OCI-LY3 (cell line): ENCODE measurements at regions not wholly inside any gene's neighbourhood (a gene's known extent, or its start where the extent isn't known, plus 50 kb on each side); places are given as distances from the start of the nearest gene placed in this dataset.

ENCODE experiments used
- H2AFZ ChIP-seq: fragments of 200-600, 300-600 bp; shearing (Covaris generic); 2 replicates; pipeline ENCODE4 v1.6.0; 2014; ENCODE audit warnings: antibody characterized with exemption, low read depth, low read length
- H3K27ac ChIP-seq: fragments of 200-600, 300-600 bp; sonication (generic); 2 replicates; pipeline ENCODE4 v1.5.1; 2014; ENCODE audit warnings: mild to moderate bottlenecking, low read length, moderate library complexity, mixed read lengths
- H3K27me3 ChIP-seq: fragments of 200-600, 300-600 bp; sonication (generic); 2 replicates; pipeline ENCODE4 v1.6.1; 2014; ENCODE audit warnings: low read depth, low read length, mixed read lengths
- H3K36me3 ChIP-seq: fragments of 200-600, 300-600 bp; sonication (generic); replicated peaks from 2 replicates; pipeline ENCODE3; 2014; ENCODE audit warnings: low read depth, low read length, mixed read lengths
- H3K4me1 ChIP-seq: fragments of 300-600, 200-600 bp; sonication (generic); 2 replicates; pipeline ENCODE4 v1.6.1; 2014; ENCODE audit warnings: low read length, mixed read lengths
- H3K4me2 ChIP-seq: fragments of 200-600, 300-600 bp; sonication (generic); 2 replicates; pipeline ENCODE4 v1.6.1; 2014; ENCODE audit warnings: low read length, mixed read lengths
- H3K4me3 ChIP-seq: fragments of 300-600, 200-600 bp; sonication (generic); 2 replicates; pipeline ENCODE4 v1.5.1; 2014; ENCODE audit warnings: antibody characterized with exemption, mild to moderate bottlenecking, low read length, moderate library complexity
- H3K79me2 ChIP-seq: fragments of 300-600, 200-600 bp; shearing (Covaris generic); 2 replicates; pipeline ENCODE4 v1.6.1; 2014; ENCODE audit warnings: mild to moderate bottlenecking, low read length, mixed read lengths
- H3K9ac ChIP-seq: fragments of 300-600, 200-600 bp; shearing (Covaris generic); 2 replicates; pipeline ENCODE4 v1.6.0; 2014; ENCODE audit warnings: mild to moderate bottlenecking, low read length, moderate library complexity
- H3K9me3 ChIP-seq: fragments of 200-600, 300-600 bp; shearing (Covaris generic); 2 replicates; pipeline ENCODE4 v1.6.1; 2014; ENCODE audit warnings: low read length, mixed read lengths; ENCODE audit not compliant: insufficient read depth
- H4K20me1 ChIP-seq: fragments of 200-600, 300-600 bp; sonication (generic); 2 replicates; pipeline ENCODE4 v1.6.1; 2016; ENCODE audit warnings: low read length, mixed read lengths; ENCODE audit not compliant: insufficient read depth
- EZH2phosphoT487 ChIP-seq: fragments of 200-600 bp; shearing (Covaris generic); IDR thresholded peaks from 2 replicates; pipeline ENCODE4 v1.6.1; 2018; ENCODE audit warnings: antibody characterized with exemption, mixed run types, low read depth
- TF ChIP-seq, protein P1 (sequence below): fragments of 200-600, 300-600 bp; sonication (generic); IDR thresholded peaks from 2 replicates; pipeline ENCODE4 v1.5.1; 2014; ENCODE audit warnings: antibody characterized with exemption, low read length, low read depth

DNA sequence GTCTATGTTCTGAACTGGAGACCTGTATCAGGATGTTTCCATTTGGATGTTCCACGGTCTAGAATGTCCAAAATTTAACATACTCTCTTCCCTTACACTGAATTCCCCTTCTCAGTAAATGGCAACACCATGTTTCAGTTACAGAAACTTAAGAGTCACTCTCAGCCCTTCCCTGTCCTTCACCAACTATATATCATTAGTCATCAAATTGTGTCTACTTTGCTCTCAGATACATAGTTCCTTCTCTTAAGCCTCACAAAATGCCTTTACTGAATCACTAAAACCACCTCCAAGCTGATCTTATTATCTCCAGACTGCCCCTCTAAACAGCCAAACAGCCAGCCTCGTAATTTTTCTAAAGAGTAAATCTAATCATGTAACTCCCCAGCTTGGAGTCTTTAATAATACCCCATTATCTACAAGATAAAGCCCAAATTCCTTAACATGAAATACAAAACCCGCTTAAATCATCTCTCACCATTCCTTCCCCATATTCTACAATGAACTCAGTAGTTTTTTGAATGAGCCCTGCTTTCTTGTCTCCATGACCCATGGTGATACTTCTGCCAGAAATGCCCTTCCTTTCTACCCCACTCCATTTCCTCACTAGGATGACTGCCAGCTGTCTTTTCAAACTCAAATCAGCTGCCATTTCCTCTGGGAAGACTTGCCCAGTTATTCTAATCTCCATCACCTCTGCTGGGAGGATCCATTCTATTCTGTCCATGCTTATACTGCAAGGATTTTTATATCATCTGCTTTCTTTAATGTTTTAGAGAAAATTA, 102.7 kb upstream of the ARHGAP42 start:
- H3K4me3 ChIP-seq, result no peak overlapping the region
- no peaks in the 10 kb centered on the region for H3K27me3 ChIP-seq
- H3K79me2 ChIP-seq, result no peaks in the 10 kb centered on the region
- H2AFZ ChIP-seq, result no peak overlapping the region
- H3K9ac ChIP-seq, result no peak overlapping the region
- no peak overlapping the region for H3K4me2 ChIP-seq
- no peaks in the 10 kb centered on the region for H3K36me3 ChIP-seq
- no peak for TF ChIP-seq EZH2phosphoT487
- peaks cover 13% of the 10 kb centered on the region for H3K4me1 ChIP-seq
- H3K9me3 ChIP-seq, result no peaks in the 10 kb centered on the region
- no peaks in the 10 kb centered on the region for H4K20me1 ChIP-seq
- no peak overlapping the region for H3K27ac ChIP-seq

DNA sequence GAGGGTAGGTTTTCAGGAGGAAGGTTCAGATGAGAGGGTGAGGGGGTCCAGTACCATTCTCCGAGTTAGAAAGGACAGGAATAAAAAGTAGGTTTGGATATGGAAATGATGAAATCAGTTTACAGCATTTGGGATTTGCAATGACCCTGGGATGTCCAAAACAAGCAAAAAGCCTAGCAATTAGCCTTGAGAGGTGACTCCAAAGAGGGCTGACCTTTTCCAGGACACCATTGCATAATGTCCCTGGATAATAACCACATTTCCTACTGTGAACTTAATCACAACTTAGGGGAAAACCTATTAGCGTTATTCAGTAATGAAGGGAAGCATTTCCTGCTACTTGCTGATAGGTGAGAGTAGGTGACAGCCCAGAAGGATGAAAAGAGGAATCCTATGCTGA, 101.4 kb upstream of the ARHGAP42 start:
- Histone ChIP-seq H4K20me1 (no peaks in the 10 kb centered on the region), H3K9me3 (no peaks in the 10 kb centered on the region), H3K4me2 (no peak overlapping the region), H3K79me2 (no peaks in the 10 kb centered on the region), H3K4me1 (peaks cover 13% of the 10 kb centered on the region), H3K36me3 (no peaks in the 10 kb centered on the region), H3K4me3 (no peak overlapping the region), H3K27me3 (no peaks in the 10 kb centered on the region), H2AFZ (no peak overlapping the region), H3K9ac (no peak overlapping the region), H3K27ac (no peak overlapping the region)
- TF ChIP-seq, protein P1, sequence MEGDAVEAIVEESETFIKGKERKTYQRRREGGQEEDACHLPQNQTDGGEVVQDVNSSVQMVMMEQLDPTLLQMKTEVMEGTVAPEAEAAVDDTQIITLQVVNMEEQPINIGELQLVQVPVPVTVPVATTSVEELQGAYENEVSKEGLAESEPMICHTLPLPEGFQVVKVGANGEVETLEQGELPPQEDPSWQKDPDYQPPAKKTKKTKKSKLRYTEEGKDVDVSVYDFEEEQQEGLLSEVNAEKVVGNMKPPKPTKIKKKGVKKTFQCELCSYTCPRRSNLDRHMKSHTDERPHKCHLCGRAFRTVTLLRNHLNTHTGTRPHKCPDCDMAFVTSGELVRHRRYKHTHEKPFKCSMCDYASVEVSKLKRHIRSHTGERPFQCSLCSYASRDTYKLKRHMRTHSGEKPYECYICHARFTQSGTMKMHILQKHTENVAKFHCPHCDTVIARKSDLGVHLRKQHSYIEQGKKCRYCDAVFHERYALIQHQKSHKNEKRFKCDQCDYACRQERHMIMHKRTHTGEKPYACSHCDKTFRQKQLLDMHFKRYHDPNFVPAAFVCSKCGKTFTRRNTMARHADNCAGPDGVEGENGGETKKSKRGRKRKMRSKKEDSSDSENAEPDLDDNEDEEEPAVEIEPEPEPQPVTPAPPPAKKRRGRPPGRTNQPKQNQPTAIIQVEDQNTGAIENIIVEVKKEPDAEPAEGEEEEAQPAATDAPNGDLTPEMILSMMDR, result no peak
- TF ChIP-seq EZH2phosphoT487, result no peak

DNA sequence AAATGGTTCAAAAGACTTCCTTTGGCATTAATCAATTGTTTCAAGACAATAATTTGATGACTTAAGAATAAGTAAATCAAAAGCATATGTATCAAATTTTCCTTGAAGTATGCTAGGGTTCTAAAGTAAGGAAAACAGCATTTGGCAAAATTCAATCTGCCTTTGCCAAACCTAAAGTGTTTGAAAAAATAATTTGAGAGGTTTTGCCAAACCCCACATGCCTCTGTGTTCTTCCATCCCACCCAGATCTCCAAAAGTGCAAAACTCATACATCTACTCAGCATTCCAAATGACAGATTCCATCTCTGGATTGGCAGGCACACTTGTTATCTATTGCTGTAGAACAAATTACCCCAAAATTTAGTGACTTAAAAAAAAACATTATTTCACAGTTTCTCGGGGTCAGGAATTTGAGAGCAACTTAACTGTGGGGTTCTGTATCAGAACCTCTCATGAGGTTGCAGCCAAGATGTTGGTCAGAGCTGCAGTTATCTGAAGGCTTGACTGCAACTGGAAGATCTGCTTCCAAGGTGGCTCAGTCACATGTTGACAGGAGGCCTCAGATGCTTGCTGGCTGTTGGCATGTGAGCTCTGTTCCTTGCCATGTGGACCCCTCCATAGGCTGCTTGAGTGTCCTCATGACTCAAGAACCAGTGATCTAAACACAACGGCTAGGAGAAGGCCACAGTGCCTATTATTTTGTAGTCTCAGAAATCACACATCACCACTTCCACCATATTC, 100.6 kb upstream of the ARHGAP42 start:
- Histone ChIP-seq H3K4me3 (no peak overlapping the region), H3K27ac (no peak overlapping the region), H3K4me2 (no peak overlapping the region), H3K4me1 (peaks cover 7% of the 10 kb centered on the region), H4K20me1 (no peaks in the 10 kb centered on the region), H3K79me2 (no peaks in the 10 kb centered on the region), H2AFZ (no peak overlapping the region), H3K36me3 (no peaks in the 10 kb centered on the region), H3K9me3 (no peaks in the 10 kb centered on the region), H3K27me3 (no peaks in the 10 kb centered on the region), H3K9ac (no peak overlapping the region)
- TF ChIP-seq, protein P1, result no peak
- no peak for TF ChIP-seq EZH2phosphoT487

DNA sequence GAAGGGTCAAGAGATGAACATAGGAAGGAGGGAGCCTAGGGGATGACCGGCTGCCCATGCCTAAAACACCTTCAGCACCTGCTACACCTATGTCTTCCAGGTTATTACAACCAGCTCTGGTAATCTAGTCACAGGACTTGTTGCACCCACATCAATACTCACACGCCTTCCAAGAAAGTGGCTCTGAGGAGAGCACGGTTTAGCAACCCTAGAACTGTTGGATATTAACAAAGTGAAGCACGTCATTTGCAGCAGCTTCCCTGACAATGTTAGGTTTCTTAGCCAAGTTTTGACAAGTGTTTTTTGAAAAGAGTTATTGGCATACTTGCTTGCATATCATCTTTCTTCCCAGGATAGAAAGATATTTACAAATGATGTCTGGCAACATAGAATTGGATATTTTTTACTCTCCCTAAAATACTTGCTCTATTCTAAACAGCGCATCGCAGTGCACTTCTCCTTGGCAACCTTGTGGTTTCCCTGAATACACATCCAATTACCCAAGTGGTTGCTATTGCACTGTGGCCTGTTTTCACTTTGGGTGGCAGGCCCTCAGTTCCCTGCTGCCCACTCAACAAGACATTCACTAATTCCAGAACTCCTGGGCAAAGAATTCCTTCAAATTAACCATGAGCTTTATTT, 94.3 kb upstream of the ARHGAP42 start:
- Histone ChIP-seq H2AFZ (no peak overlapping the region), H3K27ac (no peak overlapping the region), H3K4me2 (no peak overlapping the region), H3K4me3 (no peak overlapping the region), H4K20me1 (no peaks in the 10 kb centered on the region), H3K79me2 (no peaks in the 10 kb centered on the region), H3K4me1 (peaks cover 3% of the 10 kb centered on the region; the same call in 1 of the 2 replicates), H3K9me3 (no peaks in the 10 kb centered on the region), H3K36me3 (no peaks in the 10 kb centered on the region), H3K27me3 (no peaks in the 10 kb centered on the region), H3K9ac (no peak overlapping the region)
- TF ChIP-seq EZH2phosphoT487, result no peak
- TF ChIP-seq, protein P1, result no peak
